Tibial nerve (tissue), 4 donors: ENCODE measurements at regions not wholly inside any gene's neighbourhood (a gene's known extent, or its start where the extent isn't known, plus 50 kb on each side); places are given as distances from the start of the nearest gene placed in this dataset.

Experiments
- CTCF ChIP-seq, 5 experiments: fragments of 200-600 bp in 3 of 5; fragments of 450-650 bp in 2 of 5; sonication (generic) in 3 of 5; IDR thresholded peaks; one replicate each; pipeline ENCODE4 v1.5.1; 2016 to 2019; ENCODE audit warnings: antibody characterized with exemption in 5 of 5, mild to moderate bottlenecking in 3 of 5, moderate library complexity in 2 of 5
- EP300 ChIP-seq, 2 donors: sonication (generic); formaldehyde crosslinking; IDR thresholded peaks; one replicate each; pipeline ENCODE4 v1.6.1; 2017; ENCODE audit warnings: antibody characterized with exemption in 2 of 2, mild to moderate bottlenecking in 1 of 2
- POLR2A ChIP-seq, 2 donors: fragments of 450-650 bp; IDR thresholded peaks; one replicate each; pipeline ENCODE4 v1.6.1; 2017; ENCODE audit warnings: antibody characterized with exemption in 2 of 2, mild to moderate bottlenecking in 2 of 2, moderate library complexity in 2 of 2

- no peak for TF ChIP-seq CTCF (IDR thresholded peaks at IDR 0.05)
- no peak for TF ChIP-seq EP300 (IDR thresholded peaks at IDR 0.05)
- TF ChIP-seq POLR2A (IDR thresholded peaks at IDR 0.05), result no peak
Observed at GRCh38 chr5:94043311-94043710, 301.9 kb upstream of the POU5F2 start.
